Stimulated activated CD4-positive, alpha-beta T cell treated with anti-CD3 and anti-CD28 coated beads, Interleukin-1b, Interleukin-23, amount 100 ng/mL, for 24 hours (primary cell): ENCODE measurements at regions not wholly inside any gene's neighbourhood (a gene's known extent, or its start where the extent isn't known, plus 50 kb on each side); places are given as distances from the start of the nearest gene placed in this dataset.

ENCODE experiments used
- DNase-seq, 4 experiments: peaks; one replicate each; pipeline ENCODE4 v3.0.0-alpha.2; 2020; ENCODE audit warnings: low read depth in 4 of 4, low spot score in 1 of 4

DNA sequence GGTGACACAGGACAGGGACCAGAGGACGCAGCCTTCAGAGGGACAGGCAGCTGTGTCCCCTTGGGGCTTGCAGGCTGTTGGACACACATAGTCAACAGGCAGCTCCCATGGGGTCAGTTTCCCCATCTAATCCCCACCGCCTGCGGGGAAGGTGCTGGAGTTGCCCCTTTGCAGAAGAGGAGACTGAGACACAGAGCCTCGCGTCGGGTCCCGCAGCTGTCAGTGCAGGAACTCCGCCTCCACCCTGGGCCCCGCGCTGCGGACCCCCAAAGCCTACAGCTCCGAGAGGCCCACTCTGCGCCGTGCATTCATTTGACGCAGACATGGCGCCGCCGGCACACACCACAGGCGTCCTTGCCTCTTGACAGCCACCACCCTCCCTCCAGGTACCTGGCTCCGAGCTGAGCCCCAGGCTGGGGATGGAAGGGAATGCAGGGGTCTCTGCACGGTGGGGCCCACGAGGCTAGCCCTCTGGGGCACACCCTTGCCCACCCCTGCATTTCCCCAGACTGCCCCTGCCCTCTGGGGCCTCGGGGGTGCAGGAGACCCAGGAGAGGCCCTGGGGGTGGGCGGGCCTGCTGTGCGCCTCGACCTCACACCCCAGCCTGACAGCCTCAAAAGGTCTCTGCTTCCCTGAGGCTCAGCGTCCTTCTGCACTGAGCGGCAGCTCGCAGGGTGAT lies 88.5 kb upstream of the ACTRT2 start:
- DNase-seq: no peak

DNA sequence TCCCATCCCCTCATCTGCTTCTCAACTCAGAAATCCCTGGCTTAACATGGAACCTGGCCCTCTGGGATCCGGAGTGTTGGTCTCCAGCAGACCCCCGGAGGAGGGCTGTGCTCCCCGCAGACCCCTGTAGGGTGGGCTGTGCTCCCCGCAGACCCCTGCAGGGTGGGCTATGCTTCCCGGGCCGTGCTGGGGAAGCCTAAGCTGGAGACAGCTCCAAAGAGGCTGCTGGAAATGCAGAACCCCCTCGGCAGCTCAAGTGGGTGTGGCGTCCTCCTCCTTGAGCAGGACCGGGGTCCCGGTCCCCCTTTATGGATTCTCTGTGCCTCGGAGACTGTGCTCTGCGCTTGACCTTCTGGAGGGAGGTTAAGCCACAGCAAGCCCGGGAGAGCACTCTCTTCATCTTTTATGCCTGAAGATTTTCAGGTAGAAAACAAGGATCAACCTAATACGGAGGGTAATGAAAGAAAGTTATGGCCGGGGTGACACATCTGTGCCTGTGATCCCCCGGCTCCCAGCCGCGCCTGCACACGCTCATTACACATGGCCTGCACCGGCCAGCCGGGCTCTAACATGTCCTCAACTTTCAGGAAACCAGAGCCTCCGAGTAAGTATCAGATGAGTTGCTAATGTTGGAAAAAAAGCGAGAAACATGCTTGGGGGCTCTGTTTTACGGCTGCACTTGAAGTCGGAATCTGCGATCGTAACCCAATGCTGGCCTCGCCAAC lies 87.7 kb upstream of the ACTRT2 start:
- no peak for DNase-seq

DNA sequence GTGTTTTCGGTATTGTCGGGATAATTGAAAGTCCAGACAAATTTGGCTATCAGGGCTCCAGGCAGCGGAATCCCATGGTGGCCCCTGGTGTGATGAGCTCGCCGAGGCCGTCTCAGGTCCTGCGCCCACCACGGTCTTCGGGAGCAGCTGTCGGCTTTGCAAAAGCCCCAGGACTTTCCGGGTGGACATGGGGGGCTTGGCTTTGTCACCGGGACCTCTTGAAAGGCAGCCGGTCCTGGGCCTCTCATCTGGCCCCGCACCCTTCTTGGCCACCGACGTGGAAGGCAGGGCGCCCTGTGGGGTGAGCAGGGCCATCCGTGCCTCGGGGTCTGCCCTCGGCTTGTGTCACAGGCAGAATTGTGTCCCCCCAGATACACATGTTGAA lies 87.1 kb upstream of the ACTRT2 start:
- DNase-seq: no peak

DNA sequence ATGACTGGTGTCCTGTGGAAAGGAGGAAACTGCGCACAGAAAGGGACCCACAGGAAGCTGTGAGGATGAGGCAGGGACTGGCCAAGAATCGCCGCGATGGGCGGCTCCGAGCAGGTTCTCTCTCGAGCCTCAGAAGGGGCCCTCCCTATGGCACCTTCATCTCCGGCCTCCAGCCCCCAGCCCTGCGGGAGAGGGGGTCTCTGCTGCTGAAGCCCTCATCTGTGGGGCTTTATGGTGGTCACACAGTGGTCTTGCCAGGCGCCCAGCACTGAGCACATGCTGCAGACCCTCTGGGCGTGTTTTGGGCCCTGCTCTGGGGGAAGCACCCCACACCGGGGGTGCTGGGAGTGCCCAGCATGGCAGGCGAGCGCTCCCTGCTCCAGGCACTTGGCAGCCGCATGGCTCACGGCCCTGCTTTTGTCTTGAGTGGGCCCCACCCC lies 86.6 kb upstream of the ACTRT2 start:
- DNase-seq: no peak

GRCh38 chr1:2935184-2935583 lies 86.1 kb upstream of the ACTRT2 start:
- DNase-seq: no peak

DNA sequence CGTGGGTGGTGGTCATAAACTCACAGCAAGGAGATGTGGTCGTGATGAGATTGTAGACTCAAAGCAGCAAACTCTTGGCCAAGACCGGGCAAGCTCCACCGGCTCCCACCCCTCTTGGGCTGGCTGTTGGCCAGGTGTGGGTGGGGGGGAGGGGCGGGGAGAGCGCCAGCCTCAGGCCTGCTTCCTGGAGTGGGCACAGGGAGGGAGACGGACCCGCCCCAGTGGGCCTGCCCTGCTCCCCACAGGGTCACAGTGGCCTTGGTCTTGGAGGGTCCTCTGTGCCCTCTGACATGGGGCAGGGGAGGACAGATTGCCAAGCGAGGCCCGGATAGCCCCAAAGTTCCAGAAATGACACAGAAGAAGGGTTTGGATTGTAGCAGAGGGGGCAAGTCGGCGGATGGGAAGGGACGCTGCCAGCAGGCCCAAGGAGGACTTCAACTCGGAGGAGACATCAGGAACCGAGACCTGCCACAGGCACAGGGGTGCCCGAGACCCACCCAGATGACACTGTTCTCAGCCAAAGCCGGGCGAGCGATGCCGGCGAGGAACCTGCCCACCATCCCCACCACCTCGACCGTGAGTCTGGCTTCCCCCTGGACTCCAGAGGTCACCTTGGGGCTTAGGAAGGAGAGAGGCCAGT lies 85.4 kb upstream of the ACTRT2 start:
- DNase-seq: no peak

DNA sequence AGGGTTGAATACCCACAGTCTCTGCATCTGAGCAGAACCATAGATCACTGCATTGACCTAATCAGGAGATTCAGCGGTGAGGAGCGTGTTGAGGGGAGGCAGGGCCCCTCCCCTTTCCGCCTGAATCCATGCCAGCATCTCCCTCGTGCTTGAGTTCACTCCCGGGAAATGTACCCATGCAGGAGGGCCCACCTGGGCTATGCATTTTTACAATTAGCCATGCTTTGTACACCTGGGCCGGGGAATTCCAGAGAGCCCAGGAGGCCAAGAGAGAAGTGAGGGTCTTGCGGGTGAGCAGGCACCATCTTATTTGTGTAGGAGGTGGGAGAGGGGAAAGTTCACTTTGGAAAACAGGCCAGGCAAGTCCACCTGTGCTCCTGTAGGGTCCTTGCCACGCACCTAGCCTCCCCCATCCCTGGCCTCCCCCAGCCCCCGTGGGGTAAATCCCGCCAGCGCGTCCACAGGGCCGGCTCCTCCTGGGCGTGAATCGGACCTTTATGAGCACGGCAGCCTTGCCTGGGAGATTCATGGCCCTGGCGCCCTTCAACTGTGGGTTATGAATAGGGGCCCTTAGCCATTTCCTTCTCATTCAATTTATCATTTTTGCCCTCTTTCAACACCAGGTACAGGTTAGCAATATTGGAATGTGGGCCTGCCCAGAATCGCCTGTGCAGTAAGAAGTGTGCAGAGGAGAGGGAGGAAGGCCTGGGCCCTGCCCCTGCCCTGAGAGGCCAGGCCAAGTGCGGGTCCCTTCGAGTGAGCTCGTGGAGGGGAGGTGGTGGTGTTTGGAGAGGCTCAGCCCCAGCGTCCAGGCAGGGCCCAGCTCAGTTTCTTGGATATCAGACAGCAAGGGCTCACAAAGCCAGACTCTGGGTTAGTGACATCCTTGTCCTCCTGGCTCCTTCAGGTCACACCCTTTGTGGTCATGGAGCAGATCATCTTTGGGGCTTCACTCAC lies 84.4 kb upstream of the ACTRT2 start:
- no peak for DNase-seq

GRCh38 chr1:2937805-2938204 lies 83.5 kb upstream of the ACTRT2 start:
- no peak for DNase-seq

DNA sequence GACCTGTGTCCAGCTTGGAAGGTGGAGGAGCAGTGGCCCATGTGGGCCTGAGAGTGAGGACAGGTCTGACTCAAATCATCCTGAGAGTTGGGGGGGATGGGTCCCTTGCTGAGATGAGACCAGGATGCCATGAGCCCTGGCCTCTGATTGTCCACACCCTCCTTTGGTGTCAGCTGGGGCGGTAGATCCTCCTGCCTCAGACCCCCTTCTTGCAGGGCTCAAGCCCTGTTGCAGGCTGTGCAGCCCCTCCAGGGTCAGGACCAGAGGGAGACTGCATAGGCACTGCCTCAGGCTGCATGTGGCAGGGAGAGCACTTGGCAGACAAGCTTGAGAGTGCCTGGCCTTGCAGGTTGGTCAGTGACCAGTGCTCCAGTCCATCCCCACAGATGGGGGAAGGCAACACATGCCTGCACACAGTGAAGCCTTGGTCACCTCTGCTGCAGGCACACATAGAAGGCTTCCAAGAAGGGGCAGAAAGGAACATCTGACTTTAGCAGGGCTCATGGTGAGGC lies 82.2 kb upstream of the ACTRT2 start:
- DNase-seq: no peak

DNA sequence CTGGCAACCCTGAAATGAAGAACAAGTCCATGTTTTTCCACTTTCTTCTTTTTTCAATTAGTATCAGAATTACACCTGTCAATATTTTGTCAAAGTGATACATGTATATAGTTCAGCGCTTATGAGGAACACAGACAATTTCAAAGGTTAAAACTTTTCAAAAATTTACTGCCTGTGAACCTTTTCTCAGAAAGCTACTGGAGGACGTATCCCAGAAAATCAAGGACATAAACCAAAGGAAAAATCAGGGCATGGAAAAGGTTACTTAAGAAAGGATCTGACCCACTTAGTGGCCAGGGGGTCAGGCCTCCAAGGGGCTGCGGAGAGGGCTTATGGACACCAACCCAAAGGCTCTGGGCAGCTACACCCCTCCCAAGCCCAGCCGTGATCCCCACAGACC lies 81.1 kb upstream of the ACTRT2 start:
- no peak for DNase-seq

GRCh38 chr1:2941040-2941439 lies 80.2 kb upstream of the ACTRT2 start:
- DNase-seq: no peak

GRCh38 chr1:2941907-2942306 lies 79.4 kb upstream of the ACTRT2 start:
- DNase-seq: no peak

GRCh38 chr1:2942410-2942809 lies 78.9 kb upstream of the ACTRT2 start:
- DNase-seq: no peak

- DNase-seq: no peak
These were observed 77.5 kb upstream of the ACTRT2 start for GRCh38 chr1:2943686-2944260.

GRCh38 chr1:2944705-2945104 lies 76.6 kb upstream of the ACTRT2 start:
- no peak for DNase-seq

DNA sequence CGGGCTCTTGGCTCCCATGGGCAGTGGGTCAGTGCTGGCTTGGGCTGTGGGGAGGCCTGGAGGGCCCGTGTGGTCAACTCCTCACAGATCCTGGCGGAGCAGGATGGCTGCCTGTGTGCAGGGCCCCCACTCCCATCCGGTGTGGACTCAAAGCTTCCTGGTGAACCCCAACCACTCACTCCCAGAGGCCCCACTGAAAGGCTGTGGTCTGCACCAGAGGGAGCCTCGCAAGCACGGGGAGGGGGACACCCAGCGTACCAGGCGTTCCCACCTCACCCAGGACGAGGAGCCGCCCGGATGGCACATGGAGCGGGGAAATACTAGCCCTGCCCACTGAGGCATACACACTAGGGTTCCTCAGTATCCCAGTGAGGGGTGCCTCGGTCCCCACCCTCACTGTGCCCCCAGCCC lies 75.4 kb upstream of the ACTRT2 start:
- DNase-seq: no peak

GRCh38 chr1:2946291-2946690 lies 75.0 kb upstream of the ACTRT2 start:
- no peak for DNase-seq

- no peak for DNase-seq
These were observed 74.1 kb upstream of the ACTRT2 start for GRCh38 chr1:2946999-2947690.

- no peak for DNase-seq
These were observed 73.1 kb upstream of the ACTRT2 start for GRCh38 chr1:2948001-2948750.
